Fibroblast of pulmonary artery (primary cell): ENCODE measurements at regions not wholly inside any gene's neighbourhood (a gene's known extent, or its start where the extent isn't known, plus 50 kb on each side); places are given as distances from the start of the nearest gene placed in this dataset.

Experiments
- DNase-seq: peaks from one replicate; pipeline ENCODE4 v3.0.0-alpha.2; 2010; ENCODE audit warnings: low read depth
- H3K4me3 ChIP-seq: replicated peaks from 2 replicates; pipeline ENCODE4 v1.5.1; 2011; ENCODE audit warnings: low read depth, mild to moderate bottlenecking, control low read depth, low read length, moderate library complexity
- CTCF ChIP-seq: IDR thresholded peaks from 2 replicates; pipeline ENCODE4 v1.5.1; 2011; ENCODE audit warnings: mild to moderate bottlenecking, control low read depth, low read length, inconsistent platforms; ENCODE audit errors: missing control alignments

GRCh38 chr11:70510106-70510505 is 111.8 kb downstream of the CTTN start:
- DNase-seq = no peak
- TF ChIP-seq CTCF = no peak
- no peak overlapping the region for H3K4me3 ChIP-seq

GRCh38 chr11:70510571-70510970 is 112.2 kb downstream of the CTTN start:
- no peak for TF ChIP-seq CTCF
- no peak overlapping the region for H3K4me3 ChIP-seq
- DNase-seq = no peak

- TF ChIP-seq CTCF = no peak
- no peak for DNase-seq
- no peak overlapping the region for H3K4me3 ChIP-seq
Observed at GRCh38 chr11:70511345-70511744, 113.0 kb downstream of the CTTN start.

GRCh38 chr11:70512716-70513115 is 114.4 kb downstream of the CTTN start:
- no peak overlapping the region for H3K4me3 ChIP-seq
- DNase-seq = no peak
- TF ChIP-seq CTCF = no peak

- H3K4me3 ChIP-seq = no peak overlapping the region
- no peak for DNase-seq
- no peak for TF ChIP-seq CTCF
Observed at GRCh38 chr11:70517203-70517602, 118.9 kb downstream of the CTTN start.

- no peak overlapping the region for H3K4me3 ChIP-seq
- TF ChIP-seq CTCF = no peak
- no peak for DNase-seq
Observed at GRCh38 chr11:70517988-70518907, 119.9 kb downstream of the CTTN start.

GRCh38 chr11:70519117-70519516 is 120.8 kb downstream of the CTTN start:
- no peak for DNase-seq
- TF ChIP-seq CTCF = no peak
- no peak overlapping the region for H3K4me3 ChIP-seq
